Epidermal melanocyte (primary cell): ENCODE measurements at regions not wholly inside any gene's neighbourhood (a gene's known extent, or its start where the extent isn't known, plus 50 kb on each side); places are given as distances from the start of the nearest gene placed in this dataset.

Experiments used
- DNase-seq: peaks from one replicate; pipeline ENCODE4 v3.0.0; 2011; ENCODE audit warnings: low spot score; ENCODE audit not compliant: insufficient read length

- DNase-seq = no peak
These were observed 173.3 kb upstream of the GAP43 start for GRCh38 chr3:115450036-115450435.

- DNase-seq = no peak
These were observed 159.3 kb upstream of the GAP43 start for GRCh38 chr3:115464036-115464435.

- DNase-seq = no peak
These were observed 153.7 kb upstream of the GAP43 start for GRCh38 chr3:115469649-115470048.

GRCh38 chr3:115470254-115470653, 153.1 kb upstream of the GAP43 start:
- DNase-seq = no peak

GRCh38 chr3:115475178-115476041, 147.9 kb upstream of the GAP43 start:
- DNase-seq = no peak

GRCh38 chr3:115476472-115476871, 146.8 kb upstream of the GAP43 start:
- no peak for DNase-seq

- DNase-seq = no peak
These were observed 145.0 kb upstream of the GAP43 start for GRCh38 chr3:115478359-115478758.

GRCh38 chr3:115486880-115487279, 136.4 kb upstream of the GAP43 start:
- DNase-seq = no peak

GRCh38 chr3:115487968-115488367, 135.3 kb upstream of the GAP43 start:
- DNase-seq = no peak

GRCh38 chr3:115488409-115488808, 134.9 kb upstream of the GAP43 start:
- no peak for DNase-seq

GRCh38 chr3:115494826-115495225, 128.5 kb upstream of the GAP43 start:
- no peak for DNase-seq

- no peak for DNase-seq
These were observed 124.9 kb upstream of the GAP43 start for GRCh38 chr3:115498421-115498820.

- no peak for DNase-seq
These were observed 124.4 kb upstream of the GAP43 start for GRCh38 chr3:115498898-115499297.

GRCh38 chr3:115499666-115500065, 123.6 kb upstream of the GAP43 start:
- DNase-seq = no peak

- DNase-seq = no peak
These were observed 122.5 kb upstream of the GAP43 start for GRCh38 chr3:115500795-115501194.

- no peak for DNase-seq
These were observed 121.2 kb upstream of the GAP43 start for GRCh38 chr3:115502128-115502527.

GRCh38 chr3:115503394-115503793, 119.9 kb upstream of the GAP43 start:
- DNase-seq = no peak

GRCh38 chr3:115508562-115508961, 114.7 kb upstream of the GAP43 start:
- DNase-seq = no peak

- DNase-seq = no peak
These were observed 110.5 kb upstream of the GAP43 start for GRCh38 chr3:115512565-115513415.

GRCh38 chr3:115513416-115513800, 109.9 kb upstream of the GAP43 start:
- no peak for DNase-seq

- DNase-seq = no peak
These were observed 105.8 kb upstream of the GAP43 start for GRCh38 chr3:115517457-115518050.
